ENCODE measurements at regions not wholly inside any gene's neighbourhood (a gene's known extent, or its start where the extent isn't known, plus 50 kb on each side); places are given as distances from the start of the nearest gene placed in this dataset.
"Not testable (repeated sequence)": the region's sequence is repeated elsewhere in the genome, so short reads cannot be mapped to it uniquely, and the experiment has no call there.

- TF ChIP-seq CTCF, POLR2A (IDR thresholded peaks at IDR 0.05): not testable (repeated sequence)
Observed at GRCh38 chr3:81987412-81987811, 226.0 kb upstream of the GBE1 start.
